AG10803 (cell line): ENCODE measurements at regions not wholly inside any gene's neighbourhood (a gene's known extent, or its start where the extent isn't known, plus 50 kb on each side); places are given as distances from the start of the nearest gene placed in this dataset.

Experiments used
- DNase-seq: peaks from one replicate; pipeline ENCODE4 v3.0.0; 2010; ENCODE audit warnings: low read depth
- H3K4me3 ChIP-seq: 2 replicates; pipeline ENCODE4 v1.5.1; 2011; ENCODE audit warnings: mild to moderate bottlenecking, low read length, control low read depth
- CTCF ChIP-seq: conservative IDR thresholded peaks from 2 replicates; pipeline ENCODE4 v1.5.1; 2011; ENCODE audit warnings: mild to moderate bottlenecking, low read length, control low read depth, inconsistent platforms

- no peak overlapping the region for H3K4me3 ChIP-seq
- DNase-seq: no peak
- no peak for TF ChIP-seq CTCF
These were observed 191.3 kb upstream of the LRRC7 start for GRCh38 chr1:69376408-69376807.

- DNase-seq: no peak
These were observed 190.2 kb upstream of the LRRC7 start for GRCh38 chr1:69377507-69377906.

GRCh38 chr1:69388044-69388443 is 179.7 kb upstream of the LRRC7 start:
- no peak for TF ChIP-seq CTCF
- DNase-seq: no peak
- no peak overlapping the region for H3K4me3 ChIP-seq

More at GRCh38 chr1:69377507-69377906, 190.2 kb upstream of the LRRC7 start:
- H3K4me3 ChIP-seq: no peak overlapping the region
- TF ChIP-seq CTCF: no peak

- DNase-seq: no peak
- no peak for TF ChIP-seq CTCF
- no peak overlapping the region for H3K4me3 ChIP-seq
These were observed 167.6 kb upstream of the LRRC7 start for GRCh38 chr1:69400128-69400527.

- DNase-seq: no peak
- no peak overlapping the region for H3K4me3 ChIP-seq
- no peak for TF ChIP-seq CTCF
These were observed 165.8 kb upstream of the LRRC7 start for GRCh38 chr1:69401879-69402278.

GRCh38 chr1:69403756-69404320 is 163.9 kb upstream of the LRRC7 start:
- no peak for DNase-seq
- TF ChIP-seq CTCF: no peak
- no peak overlapping the region for H3K4me3 ChIP-seq

- DNase-seq: no peak
- TF ChIP-seq CTCF: no peak
- H3K4me3 ChIP-seq: no peak overlapping the region
These were observed 163.2 kb upstream of the LRRC7 start for GRCh38 chr1:69404486-69404885.
